ENCODE measurements at regions not wholly inside any gene's neighbourhood (a gene's known extent, or its start where the extent isn't known, plus 50 kb on each side); places are given as distances from the start of the nearest gene placed in this dataset.

DNA sequence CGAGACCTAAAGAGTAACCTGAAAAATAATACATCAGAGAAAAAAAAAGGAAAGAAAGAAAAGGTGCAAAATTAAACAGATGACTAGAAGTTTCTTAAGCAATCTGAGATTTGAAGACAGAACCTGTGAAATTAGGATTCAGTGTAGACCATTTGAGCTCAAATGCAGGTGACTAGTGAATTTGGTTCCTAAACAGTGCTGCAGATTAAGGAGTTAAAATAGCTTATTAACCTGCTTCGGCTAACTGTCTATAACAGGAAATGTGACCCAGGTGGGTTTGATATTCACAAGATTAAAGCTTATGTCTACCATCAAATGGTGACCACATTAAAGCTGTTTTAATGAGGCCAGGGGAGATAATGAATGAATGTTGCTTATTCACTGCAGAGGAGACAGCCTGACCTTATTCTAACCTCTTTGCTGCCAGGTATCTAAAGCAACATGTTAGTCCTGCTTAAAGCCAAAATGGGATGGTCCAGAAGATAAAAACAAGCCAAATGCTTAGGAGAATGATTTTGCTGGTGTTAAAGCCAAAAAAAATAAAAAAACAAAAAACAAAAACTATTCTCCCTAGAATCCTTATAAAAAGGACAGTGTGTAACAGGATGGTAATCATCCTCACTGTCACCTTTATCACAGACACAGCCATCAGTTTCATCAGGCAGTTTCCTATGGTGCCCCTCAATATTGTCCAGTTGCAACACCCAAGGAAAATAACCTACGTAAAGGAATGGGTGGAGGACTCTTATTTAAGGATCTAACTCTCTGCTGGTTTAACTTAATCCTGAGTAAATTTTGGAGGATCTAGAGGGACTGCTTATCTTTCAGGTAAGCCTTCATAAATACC is 769.0 kb upstream of the ZEB2 start:
- TF ChIP-seq, protein P1, sequence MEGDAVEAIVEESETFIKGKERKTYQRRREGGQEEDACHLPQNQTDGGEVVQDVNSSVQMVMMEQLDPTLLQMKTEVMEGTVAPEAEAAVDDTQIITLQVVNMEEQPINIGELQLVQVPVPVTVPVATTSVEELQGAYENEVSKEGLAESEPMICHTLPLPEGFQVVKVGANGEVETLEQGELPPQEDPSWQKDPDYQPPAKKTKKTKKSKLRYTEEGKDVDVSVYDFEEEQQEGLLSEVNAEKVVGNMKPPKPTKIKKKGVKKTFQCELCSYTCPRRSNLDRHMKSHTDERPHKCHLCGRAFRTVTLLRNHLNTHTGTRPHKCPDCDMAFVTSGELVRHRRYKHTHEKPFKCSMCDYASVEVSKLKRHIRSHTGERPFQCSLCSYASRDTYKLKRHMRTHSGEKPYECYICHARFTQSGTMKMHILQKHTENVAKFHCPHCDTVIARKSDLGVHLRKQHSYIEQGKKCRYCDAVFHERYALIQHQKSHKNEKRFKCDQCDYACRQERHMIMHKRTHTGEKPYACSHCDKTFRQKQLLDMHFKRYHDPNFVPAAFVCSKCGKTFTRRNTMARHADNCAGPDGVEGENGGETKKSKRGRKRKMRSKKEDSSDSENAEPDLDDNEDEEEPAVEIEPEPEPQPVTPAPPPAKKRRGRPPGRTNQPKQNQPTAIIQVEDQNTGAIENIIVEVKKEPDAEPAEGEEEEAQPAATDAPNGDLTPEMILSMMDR (IDR thresholded peaks at IDR 0.05): no peak
- TF ChIP-seq POLR2A (IDR thresholded peaks at IDR 0.05): no peak
- Histone ChIP-seq H3K4me1 (no peaks in the 10 kb centered on the region), H3K9me3 (no peaks in the 10 kb centered on the region), H3K27me3 (no peaks in the 10 kb centered on the region), H3K36me3 (no peaks in the 10 kb centered on the region), H3K27ac (no peak overlapping the region), H3K4me3 (no peak overlapping the region)
- no peak for DNase-seq
- intact Hi-C loops (cut with DNase I; ENCODE audit: low total_unique reads): no loop called here

DNA sequence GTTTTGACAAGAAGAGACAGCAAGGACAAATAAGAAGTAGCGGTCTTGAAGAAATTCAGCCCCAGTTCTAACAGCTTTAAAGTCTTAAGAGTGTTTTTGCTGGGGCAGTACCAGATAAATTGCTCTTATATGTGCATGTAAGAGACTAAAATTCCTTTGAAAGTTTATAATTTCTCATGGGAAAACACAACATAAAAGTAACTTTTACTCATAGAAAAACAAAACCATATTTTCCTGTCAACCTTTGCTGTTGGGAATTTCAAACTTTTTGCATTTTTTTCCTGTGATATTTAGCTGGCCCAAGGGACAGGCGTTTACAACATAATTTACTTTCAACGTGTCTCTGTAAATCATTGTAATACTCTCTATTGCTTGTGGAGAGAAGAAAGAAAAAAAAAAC is 767.8 kb upstream of the ZEB2 start:
- no peak overlapping the region for H3K27ac ChIP-seq
- no peaks in the 10 kb centered on the region for H3K36me3 ChIP-seq
- no peak overlapping the region for H3K4me3 ChIP-seq
- no peaks in the 10 kb centered on the region for H3K4me1 ChIP-seq
- no peaks in the 10 kb centered on the region for H3K27me3 ChIP-seq
- intact Hi-C loops (cut with DNase I; ENCODE audit: low total_unique reads): no loop called here
- TF ChIP-seq, protein P1 (IDR thresholded peaks at IDR 0.05): no peak
- no peak for TF ChIP-seq POLR2A (IDR thresholded peaks at IDR 0.05)
- H3K9me3 ChIP-seq: no peaks in the 10 kb centered on the region
- no peak for DNase-seq

DNA sequence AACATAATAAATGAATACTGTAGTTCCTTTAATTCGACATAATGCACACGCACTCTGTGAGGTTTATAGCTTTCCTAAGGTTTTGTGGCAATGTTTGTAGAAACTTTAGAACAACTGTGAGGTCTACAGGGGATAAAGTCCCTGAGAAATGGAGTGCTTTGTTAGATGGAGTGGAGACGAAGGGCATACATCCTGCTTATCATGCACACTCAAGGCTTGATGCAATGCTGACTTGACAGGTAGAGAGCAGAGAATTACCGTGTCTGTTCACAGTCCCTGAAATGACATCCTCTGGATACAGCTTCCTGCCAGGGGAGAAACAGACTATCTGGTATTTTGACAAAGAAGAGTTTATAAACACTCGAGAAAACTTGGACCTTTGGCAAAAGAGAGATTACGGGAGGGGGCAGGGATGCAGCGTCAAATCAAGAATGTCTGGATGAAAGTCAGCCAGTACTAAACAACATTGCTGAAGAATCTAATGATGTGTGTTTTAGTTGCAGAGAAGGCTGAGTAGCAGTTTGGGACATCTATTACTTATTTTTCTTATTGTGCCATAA is 766.9 kb upstream of the ZEB2 start:
- TF ChIP-seq POLR2A (IDR thresholded peaks at IDR 0.05): no peak
- TF ChIP-seq, protein P1 (IDR thresholded peaks at IDR 0.05): no peak
- Histone ChIP-seq H3K36me3 (no peaks in the 10 kb centered on the region), H3K9me3 (no peaks in the 10 kb centered on the region), H3K4me3 (no peak overlapping the region), H3K4me1 (no peaks in the 10 kb centered on the region), H3K27me3 (no peaks in the 10 kb centered on the region), H3K27ac (no peak overlapping the region)
- no peak for DNase-seq
- intact Hi-C loops (cut with DNase I; ENCODE audit: low total_unique reads): no loop called here

DNA sequence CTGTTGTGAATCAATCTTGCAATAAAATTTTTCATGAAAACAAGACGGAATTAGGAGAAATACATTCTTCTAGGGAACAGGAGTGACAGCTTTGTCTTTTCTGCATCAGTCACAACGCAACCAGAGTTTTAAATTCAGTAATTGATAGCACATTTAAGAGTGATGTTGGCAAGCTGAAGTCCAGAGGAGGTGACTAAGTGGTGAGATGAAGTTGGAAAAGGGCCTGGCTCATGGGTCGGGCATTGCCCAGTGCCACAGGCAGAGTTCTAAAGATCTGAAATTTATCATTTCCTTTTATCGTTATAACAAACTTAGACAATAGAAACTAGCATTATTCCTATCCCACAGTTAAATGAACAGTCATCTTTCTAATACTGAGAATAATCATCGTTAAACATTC is 764.6 kb upstream of the ZEB2 start:
- intact Hi-C loops (cut with DNase I; ENCODE audit: low total_unique reads): no loop called here

DNA sequence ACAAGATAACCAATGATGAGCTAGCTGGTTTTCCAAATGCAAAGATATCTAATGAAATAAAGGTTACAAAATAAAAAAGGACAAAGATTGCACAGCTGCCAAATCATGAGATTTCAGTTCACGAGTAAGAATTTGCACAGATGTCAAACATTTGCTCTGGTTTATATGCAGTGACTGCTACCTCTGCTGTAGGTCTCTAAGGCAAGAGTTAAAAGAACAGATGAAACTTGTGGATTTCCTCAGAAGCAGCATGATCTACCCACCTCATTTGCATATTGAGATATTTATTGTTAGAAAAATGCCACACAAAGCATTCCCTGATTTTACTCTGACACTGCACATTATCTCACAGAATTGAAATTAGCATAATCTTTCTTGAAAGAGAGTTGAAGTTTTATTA is 763.2 kb upstream of the ZEB2 start:
- DNase-seq: no peak
- H3K27me3 ChIP-seq: no peaks in the 10 kb centered on the region
- intact Hi-C loops (cut with DNase I; ENCODE audit: low total_unique reads): no loop called here
- TF ChIP-seq, protein P1 (IDR thresholded peaks at IDR 0.05): no peak
- TF ChIP-seq POLR2A (IDR thresholded peaks at IDR 0.05): no peak
- H3K9me3 ChIP-seq: no peaks in the 10 kb centered on the region
- H3K27ac ChIP-seq: no peak overlapping the region
- no peaks in the 10 kb centered on the region for H3K4me1 ChIP-seq
- H3K36me3 ChIP-seq: no peaks in the 10 kb centered on the region
- no peak overlapping the region for H3K4me3 ChIP-seq

More for the DNA sequence above, 764.6 kb upstream of the ZEB2 start:
- no peak overlapping the region for H3K4me3 ChIP-seq
- H3K27me3 ChIP-seq: no peaks in the 10 kb centered on the region
- no peaks in the 10 kb centered on the region for H3K4me1 ChIP-seq
- no peaks in the 10 kb centered on the region for H3K36me3 ChIP-seq
- H3K9me3 ChIP-seq: no peaks in the 10 kb centered on the region
- DNase-seq: no peak
- H3K27ac ChIP-seq: no peak overlapping the region
- TF ChIP-seq, protein P1 (IDR thresholded peaks at IDR 0.05): no peak
- no peak for TF ChIP-seq POLR2A (IDR thresholded peaks at IDR 0.05)

Data from uterus (tissue), 3 donors.